NCI-H345 (cell line): ENCODE measurements at regions not wholly inside any gene's neighbourhood (a gene's known extent, or its start where the extent isn't known, plus 50 kb on each side); places are given as distances from the start of the nearest gene placed in this dataset.

Experiments
- DNase-seq: peaks from one replicate; lab custom pipeline; 2025; lab: John Stamatoyannopoulos, UW

GRCh38 chr6:14431385-14432330, 314.1 kb downstream of the CD83 start:
- DNase-seq, result no peak

GRCh38 chr6:14434916-14435690, 317.5 kb downstream of the CD83 start:
- no peak for DNase-seq

DNA sequence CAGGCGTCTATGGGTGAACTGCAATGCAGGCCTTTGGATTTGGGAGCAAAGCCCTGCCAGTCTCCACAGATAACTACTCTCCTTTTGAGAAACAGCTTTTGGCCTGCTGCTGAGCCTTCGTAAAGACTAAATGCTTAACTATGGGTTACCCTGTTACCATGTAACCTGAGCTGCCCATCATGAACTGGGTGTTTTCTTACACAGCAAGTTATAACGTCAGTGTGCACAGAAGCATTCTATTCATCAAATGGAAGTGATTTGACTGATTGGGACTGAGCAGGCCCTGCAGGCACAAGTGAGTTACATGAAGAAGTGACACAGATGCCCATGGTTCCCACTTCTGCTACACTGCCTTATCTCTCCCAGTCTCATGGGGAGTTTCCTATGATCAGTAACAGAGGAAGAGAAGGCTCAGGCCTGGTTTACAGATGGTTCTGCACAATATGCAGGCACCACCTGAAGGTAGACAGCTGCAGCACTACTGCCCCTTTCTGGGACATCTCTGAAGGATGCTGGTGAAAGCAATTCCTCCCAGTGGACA, 319.1 kb downstream of the CD83 start:
- no peak for DNase-seq

DNA sequence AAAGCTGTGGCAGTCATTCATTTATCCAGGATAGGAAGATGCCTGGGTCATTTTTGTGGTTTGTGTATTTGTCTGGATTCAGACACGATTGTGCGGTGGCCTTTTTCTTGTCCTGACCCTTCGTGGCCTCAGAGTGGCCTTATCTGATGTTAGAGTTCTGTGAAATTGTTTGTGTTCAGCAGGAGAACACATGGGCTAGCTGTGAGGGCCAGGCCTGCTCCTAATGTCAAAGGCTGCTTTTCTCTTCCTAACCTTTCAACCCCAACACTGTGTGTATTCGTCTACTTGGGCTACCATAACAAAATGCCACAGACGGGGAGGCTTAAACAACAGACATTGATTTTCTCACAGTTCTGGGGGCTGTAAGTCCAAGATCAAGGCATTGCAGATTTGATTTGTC, 321.8 kb downstream of the CD83 start:
- DNase-seq, result no peak

DNA sequence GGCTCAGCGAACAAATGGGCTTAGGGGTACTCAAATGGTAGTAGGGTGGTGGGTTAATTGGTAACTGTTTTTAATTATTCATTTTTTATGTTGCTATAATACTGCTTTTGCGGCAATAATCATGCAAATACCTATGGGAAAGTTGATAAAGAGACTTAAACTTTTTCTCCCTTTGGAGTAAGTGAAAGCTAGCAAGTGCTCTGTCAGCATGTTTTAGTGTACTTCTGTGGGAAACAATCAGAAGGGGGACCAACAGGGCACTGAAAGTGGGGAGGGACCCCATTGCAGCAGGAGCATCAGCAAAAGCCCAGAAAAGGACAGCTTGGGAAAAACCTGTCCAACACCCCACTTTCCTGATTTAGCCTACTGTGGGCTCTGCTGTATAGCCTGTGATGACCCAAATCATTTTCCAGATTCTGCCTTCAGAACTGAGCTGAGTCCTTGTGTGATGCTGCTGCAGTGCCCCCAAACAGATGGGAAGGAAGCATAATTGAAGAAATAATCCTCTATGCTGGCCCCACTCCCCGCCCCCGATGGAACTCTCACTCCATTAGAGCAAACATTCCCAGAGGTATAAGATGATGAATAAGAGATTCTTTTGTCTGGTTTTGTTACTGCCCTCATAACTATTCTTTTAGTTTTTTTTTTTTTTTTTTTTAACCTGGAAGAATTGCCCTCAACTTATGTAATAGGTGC, 322.8 kb downstream of the CD83 start:
- no peak for DNase-seq

DNA sequence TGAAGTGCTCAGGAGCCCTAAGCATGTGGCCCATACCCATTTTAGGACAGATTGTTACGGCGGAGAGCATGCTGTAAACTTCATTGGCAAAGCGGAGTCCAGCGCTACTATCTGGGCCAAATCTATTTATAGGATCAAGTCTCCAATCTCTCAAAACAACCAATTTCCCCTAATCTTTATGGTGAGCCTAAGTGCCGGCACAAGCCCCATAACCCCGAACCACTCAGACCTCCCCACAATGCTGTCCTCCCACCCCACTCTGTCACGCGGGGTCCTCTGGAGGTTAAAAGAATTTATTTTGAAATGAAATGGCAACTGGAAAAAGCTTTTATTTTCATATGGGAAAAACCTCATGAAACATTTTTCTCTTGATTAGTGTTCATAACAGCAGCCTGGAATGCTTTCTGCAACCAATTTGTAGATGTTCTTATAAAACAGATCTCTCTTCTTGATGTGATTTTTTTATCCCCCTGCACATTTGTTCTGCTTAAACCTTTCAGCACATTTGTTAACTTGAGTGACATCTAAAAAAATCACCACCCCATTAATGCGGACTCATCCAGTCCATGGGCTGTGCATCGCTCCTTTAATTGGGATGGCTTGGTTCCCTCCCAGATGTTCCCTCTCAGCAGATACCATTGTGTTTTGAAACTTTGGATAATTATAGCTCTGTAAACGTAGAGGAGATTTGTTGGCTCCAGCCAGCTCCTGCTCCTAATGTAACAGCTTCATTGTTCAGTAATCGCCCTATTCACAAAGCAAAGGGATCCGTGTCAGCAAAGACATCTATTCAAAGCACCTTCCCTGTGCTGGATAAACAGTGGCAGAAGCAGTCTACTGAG, 323.6 kb downstream of the CD83 start:
- DNase-seq, result peak; percentile 65

- no peak for DNase-seq
These were observed 324.7 kb downstream of the CD83 start for GRCh38 chr6:14442242-14442641.

GRCh38 chr6:14443629-14444268, 326.2 kb downstream of the CD83 start:
- no peak for DNase-seq

GRCh38 chr6:14444295-14444972, 326.9 kb downstream of the CD83 start:
- DNase-seq, result no peak

GRCh38 chr6:14447240-14447639, 329.7 kb downstream of the CD83 start:
- DNase-seq, result no peak

- DNase-seq, result no peak
These were observed 330.7 kb downstream of the CD83 start for GRCh38 chr6:14448246-14448645.

DNA sequence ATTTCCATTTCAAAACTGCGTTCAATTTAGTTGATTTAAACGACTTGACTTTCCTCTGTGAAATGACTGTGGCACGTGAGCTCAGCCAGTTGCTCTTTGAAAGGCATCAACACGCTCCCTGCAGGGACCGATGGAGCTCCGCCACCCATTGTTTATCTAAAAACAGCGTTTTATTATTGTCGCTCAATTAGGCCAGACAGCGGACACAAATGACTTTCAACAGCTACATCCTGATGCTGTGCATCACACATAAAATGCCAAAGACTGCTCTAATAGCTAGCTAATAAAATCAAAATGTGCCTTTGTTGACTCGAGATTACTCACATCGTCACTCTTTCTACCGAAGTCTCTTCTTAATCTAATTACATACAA, 332.5 kb downstream of the CD83 start:
- peak; percentile 34 for DNase-seq

DNA sequence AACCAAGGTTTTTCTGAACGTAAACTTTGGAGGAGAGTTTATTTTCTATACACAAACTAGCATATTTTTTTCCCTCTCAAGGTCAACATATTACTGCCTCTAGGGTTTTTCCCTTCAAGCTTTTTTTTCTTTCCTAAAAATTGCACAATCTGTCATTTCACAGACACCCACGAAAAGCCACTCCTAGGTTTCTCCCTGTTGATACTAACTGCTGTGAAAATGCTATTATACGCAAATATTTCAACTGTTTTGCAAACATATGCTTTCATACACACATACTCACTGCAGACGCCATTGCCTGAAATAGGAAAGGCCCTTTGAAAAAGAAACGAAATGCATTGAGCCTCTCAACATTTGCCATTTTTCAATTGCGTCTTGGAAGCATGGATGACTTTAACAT, 333.0 kb downstream of the CD83 start:
- DNase-seq, result no peak

DNA sequence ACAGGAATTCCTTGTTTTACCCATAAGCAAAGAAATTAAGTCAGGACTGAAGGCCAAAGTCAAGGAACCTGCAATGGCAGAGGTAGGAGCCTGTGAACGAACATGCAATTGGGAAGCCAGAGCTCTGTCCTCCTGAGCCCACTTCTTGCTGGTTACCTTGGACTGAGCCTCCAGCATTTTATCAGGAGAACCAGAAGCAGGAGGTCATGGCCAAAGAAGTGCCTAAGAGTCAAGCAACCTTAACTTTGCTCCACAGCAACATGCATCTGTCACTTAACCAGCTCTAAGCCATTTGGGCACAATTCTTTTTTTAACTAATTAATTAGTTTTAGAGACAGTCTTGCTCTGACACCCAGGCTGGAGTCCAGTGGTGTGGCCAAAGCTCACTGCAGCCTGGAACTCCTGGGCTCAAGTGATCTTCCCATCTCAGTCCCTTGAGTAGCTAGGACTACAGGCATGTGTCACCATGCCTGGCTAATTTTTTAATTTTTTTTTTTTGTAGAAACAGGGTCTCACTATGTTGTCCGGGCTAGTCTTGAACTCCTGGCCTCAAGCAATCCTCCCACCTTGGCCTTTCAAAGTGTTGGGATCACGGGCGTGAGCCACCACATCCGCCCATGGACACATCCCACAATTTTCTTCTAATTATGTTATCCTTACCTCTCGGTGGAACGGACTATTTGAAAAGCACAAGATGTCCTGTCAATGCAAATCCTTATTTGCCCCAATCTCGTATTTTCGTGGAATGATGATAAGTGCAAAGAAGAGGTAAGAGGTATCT, 334.2 kb downstream of the CD83 start:
- no peak for DNase-seq

GRCh38 chr6:14452567-14453527, 335.3 kb downstream of the CD83 start:
- DNase-seq, result no peak

DNA sequence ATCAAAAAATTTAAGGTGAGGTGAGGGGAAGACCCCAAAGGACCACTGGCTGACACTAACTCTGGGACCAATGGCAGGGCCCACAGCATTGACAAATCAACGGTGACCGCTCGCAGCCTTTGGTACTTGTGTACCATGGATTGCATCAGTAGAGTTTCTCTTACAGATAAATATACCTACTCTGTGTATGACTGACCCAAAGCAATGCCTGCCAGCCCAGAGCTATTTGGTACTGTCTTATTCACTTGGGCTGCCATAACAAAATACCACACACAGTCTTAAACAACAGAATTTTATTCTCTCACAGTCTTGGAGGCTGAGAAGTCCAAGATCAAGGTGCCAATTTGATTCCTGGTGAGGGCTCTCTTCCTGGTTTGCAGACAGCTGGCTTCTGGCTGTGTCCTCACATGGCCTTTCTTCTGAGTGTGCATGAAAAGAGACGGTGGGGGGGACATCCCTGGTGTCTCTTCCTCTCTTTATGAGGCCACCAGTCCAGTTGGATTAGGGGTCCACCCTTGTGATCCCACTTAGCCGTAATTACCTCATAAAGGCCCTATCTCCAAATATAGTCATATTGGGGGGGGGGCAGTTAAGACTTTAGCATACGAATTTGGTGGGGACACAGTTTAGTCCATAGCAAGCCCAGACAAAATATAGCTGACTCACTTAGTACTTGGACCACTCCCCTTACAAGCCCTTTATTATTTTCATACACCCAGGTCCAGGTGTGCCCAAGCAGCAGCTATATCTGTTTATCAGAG, 336.3 kb downstream of the CD83 start:
- no peak for DNase-seq

GRCh38 chr6:14454473-14454775, 336.9 kb downstream of the CD83 start:
- peak; percentile 44 for DNase-seq

DNA sequence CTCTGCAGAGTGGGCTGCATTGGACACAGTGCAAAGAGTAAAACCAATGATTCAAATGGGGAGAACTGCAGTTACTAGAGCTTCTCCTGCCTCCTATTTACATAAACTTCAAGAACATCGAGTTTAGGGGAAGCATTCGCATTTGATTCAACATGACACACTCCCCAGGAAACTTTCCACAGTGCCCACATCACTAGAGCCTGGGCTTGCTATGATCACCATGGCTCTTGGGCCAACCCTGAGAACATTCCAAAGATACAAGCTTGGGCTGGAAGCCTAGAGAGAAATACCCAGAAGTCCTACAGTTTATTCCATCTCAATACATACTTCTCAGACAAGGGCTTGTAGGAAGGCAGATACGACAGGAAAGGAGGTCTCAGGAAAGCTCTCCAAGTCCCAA, 337.9 kb downstream of the CD83 start:
- DNase-seq, result no peak
